ENCODE measurements at regions not wholly inside any gene's neighbourhood (a gene's known extent, or its start where the extent isn't known, plus 50 kb on each side); places are given as distances from the start of the nearest gene placed in this dataset.
"Not testable (repeated sequence)": the region's sequence is repeated elsewhere in the genome, so short reads cannot be mapped to it uniquely, and the experiment has no call there.

DNA sequence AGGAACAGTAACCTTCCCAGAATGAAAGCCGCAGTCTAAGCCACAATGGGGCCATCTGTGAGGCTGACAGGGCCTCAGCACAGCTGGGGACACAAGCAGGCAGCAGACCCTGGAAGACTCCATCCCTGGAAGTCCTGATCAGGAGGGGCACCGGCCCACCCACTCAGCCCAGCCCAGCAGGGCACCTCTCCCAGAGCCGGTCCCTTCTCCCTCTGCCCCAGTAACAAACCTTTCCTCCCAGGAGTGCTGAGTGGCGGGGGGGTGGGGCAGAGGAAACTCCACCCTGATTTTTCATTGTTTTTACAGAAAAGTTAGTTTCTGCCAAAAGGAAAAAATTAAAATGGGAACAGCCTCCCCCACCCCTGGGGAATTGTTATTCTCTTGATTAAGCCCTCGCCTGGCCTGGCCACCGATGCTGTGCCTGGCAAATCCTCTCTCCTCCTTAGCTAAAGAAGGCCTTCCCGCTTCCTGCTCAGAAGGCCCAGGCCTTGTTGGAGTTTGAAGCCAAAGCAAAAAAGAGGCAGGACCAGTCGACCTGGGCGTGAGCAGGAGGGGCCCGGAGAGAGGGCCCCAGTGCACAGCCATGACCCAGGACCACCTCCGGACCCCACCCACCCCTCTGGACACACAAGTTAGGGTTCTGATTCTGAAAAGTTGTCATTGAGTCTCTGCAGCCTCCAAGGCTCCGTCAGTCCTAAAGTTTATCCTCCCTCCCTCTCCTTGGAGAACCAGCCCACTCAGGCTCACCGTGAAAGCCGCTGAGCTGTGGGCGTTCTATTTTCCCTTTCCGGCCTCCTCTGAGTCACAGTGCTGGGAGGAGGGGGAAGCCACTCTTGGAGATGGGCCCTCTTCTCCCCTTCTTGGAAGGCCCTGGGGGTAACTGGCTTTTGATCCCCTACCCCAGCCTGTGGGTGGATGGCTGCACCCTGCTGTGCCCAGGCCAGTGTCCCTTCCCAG lies 128.4 kb upstream of the TNRC6C start:
- H3K27ac Mint-ChIP-seq: no peak overlapping the region
- no peak for DNase-seq (ENCODE audit: low spot score in 2 of 2)
- H3K4me3 Mint-ChIP-seq: no peak overlapping the region
- H3K4me1 Mint-ChIP-seq: peaks cover 18% of the 10 kb centered on the region
- H3K9me3 Mint-ChIP-seq: no peaks in the 10 kb centered on the region
- no peak for ATAC-seq
- no peaks in the 10 kb centered on the region for H3K36me3 Mint-ChIP-seq

DNA sequence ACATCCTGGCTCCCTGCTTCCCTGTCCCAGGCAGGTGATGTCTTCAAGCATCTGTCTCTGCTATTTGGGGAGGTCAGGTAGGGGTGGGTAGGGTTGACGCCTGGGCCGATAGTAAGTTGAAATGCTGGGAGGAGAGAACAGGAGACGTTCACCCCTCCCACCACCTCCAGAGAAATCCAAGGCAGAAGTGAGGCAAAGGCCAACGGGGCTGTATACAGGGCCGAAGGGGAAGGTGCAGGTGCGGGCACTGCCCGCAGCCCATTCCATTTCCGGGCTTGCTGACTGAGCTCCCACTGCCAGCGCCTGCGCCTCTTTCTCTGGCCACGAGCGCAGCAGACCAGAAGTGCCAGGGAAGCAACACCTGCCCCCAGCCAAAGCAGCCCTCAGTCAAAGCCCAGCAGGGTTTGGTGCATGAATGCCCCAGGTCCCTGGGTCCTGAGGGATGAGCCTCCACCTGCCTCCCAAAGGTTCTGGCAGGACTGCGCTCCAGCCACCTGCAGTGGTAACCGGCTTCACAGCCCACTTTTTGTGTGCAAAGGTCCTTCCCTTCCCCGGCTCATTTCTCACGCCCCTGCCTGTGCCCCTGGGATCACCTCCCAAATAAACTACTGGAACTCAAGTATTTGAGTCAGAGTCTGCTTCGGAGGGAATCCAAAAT lies 127.6 kb upstream of the TNRC6C start:
- Mint-ChIP-seq H3K9me3 (no peaks in the 10 kb centered on the region), H3K4me1 (peaks cover 21% of the 10 kb centered on the region), H3K36me3 (no peaks in the 10 kb centered on the region), H3K27ac (no peak overlapping the region), H3K4me3 (no peak overlapping the region)
- ATAC-seq: no peak
- DNase-seq (ENCODE audit: low spot score in 2 of 2): no peak

DNA sequence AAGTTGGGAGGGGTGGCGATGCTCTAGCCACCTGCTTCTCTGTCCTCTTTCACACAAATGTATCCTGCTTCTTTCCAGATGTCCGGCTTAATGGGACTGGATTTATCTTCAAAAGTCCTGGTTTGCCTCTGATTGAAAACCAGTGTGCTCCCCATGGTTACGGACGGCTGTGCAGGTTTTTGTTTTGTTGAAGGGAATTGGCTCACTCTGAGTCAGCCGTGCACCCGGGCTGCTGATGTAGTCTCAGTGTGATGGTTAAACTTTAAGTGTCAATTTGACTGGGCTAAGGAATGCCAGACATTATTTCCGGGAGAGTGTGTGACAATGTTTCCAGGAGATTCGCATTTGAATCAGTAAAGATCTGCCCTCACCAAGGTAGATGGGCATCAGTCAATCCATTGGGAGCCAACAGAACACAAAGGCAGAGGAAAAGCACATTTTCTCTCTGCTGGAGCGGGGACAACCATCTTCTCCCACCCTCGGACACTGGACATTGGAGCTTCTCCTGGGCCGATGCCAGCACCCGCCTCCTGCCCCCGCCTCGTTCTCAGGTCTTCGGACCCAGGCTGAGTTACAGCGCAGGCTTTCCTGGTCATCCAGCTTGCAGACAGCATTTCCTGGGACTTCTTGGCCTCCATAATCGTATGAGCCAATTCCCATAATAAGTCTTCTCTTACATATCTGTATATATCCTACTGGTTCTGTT lies 126.9 kb upstream of the TNRC6C start:
- ATAC-seq (no peak), DNase-seq (ENCODE audit: low spot score in 2 of 2) (no peak)
- Mint-ChIP-seq H3K4me3 (no peak overlapping the region), H3K27ac (peak overlapping the region; percentile 29), H3K4me1 (peaks cover 26% of the 10 kb centered on the region), H3K36me3 (no peaks in the 10 kb centered on the region), H3K9me3 (no peaks in the 10 kb centered on the region)

- DNase-seq (ENCODE audit: low spot score in 2 of 2) (no peak), ATAC-seq (no peak)
- Mint-ChIP-seq H3K9me3 (no peaks in the 10 kb centered on the region), H3K27ac (peak overlapping the region; percentile 29), H3K36me3 (no peaks in the 10 kb centered on the region), H3K4me3 (no peak overlapping the region), H3K4me1 (peaks cover 31% of the 10 kb centered on the region)
Measured at GRCh38 chr17:77832180-77832560, 126.3 kb upstream of the TNRC6C start.

- Mint-ChIP-seq H3K4me1 (peaks cover 42% of the 10 kb centered on the region), H3K36me3 (peaks cover 5% of the 10 kb centered on the region), H3K9me3 (no peaks in the 10 kb centered on the region), H3K27ac (no peak overlapping the region), H3K4me3 (no peak overlapping the region)
- ATAC-seq (no peak), DNase-seq (ENCODE audit: low spot score in 2 of 2) (no peak)
Measured at GRCh38 chr17:77833769-77834168, 124.7 kb upstream of the TNRC6C start.

DNA sequence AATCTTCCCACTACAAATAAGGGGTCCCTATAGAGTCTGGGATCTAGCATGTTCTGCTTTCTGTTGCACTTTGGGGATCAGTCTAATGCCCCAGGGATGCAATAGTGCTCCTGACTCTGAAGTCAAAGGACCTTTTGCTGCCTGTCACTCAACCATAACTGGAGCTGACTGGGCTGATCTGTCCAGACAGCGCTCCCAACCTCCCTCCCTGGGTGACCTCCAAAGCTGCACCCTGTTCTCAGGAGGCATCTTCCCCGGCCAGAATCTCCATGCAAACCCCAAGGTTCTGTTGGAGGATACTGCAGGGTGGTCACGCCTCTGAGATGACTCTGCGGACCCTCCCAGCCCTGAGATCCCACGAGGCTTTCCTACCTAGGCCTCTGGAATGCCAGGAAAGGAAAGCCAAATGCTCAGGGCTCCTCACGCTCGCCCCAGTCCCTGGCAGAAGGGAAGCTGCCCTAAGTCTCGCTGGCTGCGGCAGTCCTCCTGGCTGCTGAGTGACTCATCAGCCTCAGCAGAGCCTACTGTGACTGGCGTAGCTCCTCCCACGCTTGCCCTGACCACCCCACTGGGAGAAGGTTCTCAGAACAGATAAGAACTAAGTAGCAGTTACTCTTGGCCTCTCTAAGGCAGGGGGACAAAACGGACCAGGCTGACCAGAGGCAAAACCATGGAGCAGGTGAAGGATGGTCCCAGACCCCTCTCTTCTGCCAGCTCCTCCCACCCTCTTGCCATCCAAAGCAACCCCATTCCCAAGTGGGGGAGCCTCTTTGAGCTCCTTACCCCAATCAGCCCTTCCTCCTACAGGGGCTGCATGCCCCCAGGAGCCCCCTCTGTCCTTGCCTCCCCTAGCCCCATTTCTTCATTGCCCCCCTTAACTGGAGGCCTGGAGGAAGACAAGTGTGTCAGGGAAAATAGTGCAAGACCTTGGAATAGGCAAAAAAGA lies 124.1 kb upstream of the TNRC6C start:
- peaks cover 48% of the 10 kb centered on the region for H3K4me1 Mint-ChIP-seq
- peak; percentile 48 to 81 for DNase-seq (ENCODE audit: low spot score in 2 of 2)
- H3K36me3 Mint-ChIP-seq: peaks cover 5% of the 10 kb centered on the region
- H3K9me3 Mint-ChIP-seq: no peaks in the 10 kb centered on the region
- peak overlapping the region; percentile 81 for H3K27ac Mint-ChIP-seq
- H3K4me3 Mint-ChIP-seq: peak overlapping the region; percentile 27
- peak; percentile 92 for ATAC-seq

- peak in 1 of 2 donors; percentile 69 for DNase-seq (ENCODE audit: low spot score in 2 of 2)
- Mint-ChIP-seq H3K9me3 (no peaks in the 10 kb centered on the region), H3K36me3 (peaks cover 5% of the 10 kb centered on the region), H3K4me3 (no peak overlapping the region), H3K4me1 (peaks cover 48% of the 10 kb centered on the region), H3K27ac (peak overlapping the region; percentile 60)
- ATAC-seq: peak; percentile 94
Measured at GRCh38 chr17:77836557-77837041, 121.9 kb upstream of the TNRC6C start.

DNA sequence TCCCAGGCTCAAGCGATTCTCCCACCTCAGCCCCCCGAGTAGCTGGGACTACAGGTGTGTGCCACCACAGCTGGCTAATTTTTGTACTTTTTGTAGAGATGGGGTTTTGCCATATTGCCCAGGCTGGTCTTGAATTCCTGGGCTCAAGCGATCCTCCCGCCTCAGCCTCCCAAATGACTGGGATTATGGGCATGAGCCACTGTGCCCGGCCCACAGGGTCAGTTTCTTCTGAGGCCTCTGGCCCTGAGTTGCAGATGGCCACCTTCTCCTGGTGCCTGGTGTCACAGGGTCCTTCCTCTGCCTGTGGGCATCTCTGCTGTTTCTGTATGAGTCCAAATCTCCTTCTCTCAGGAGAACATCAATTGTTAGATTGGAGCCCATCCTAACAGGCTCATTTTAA lies 121.4 kb upstream of the TNRC6C start:
- Mint-ChIP-seq H3K27ac (peak overlapping the region; percentile 60), H3K4me1 (peaks cover 52% of the 10 kb centered on the region)
- ATAC-seq; H3K9me3 Mint-ChIP-seq; H3K4me3 Mint-ChIP-seq; H3K36me3 Mint-ChIP-seq; DNase-seq (ENCODE audit: low spot score in 2 of 2): not testable (repeated sequence)

GRCh38 chr17:77837917-77838316 lies 120.6 kb upstream of the TNRC6C start:
- peaks cover 60% of the 10 kb centered on the region for H3K4me1 Mint-ChIP-seq
- peaks cover 5% of the 10 kb centered on the region for H3K36me3 Mint-ChIP-seq
- no peak overlapping the region for H3K27ac Mint-ChIP-seq
- no peaks in the 10 kb centered on the region for H3K9me3 Mint-ChIP-seq
- H3K4me3 Mint-ChIP-seq: no peak overlapping the region
- DNase-seq (ENCODE audit: low spot score in 2 of 2) (no peak), ATAC-seq (no peak)

DNA sequence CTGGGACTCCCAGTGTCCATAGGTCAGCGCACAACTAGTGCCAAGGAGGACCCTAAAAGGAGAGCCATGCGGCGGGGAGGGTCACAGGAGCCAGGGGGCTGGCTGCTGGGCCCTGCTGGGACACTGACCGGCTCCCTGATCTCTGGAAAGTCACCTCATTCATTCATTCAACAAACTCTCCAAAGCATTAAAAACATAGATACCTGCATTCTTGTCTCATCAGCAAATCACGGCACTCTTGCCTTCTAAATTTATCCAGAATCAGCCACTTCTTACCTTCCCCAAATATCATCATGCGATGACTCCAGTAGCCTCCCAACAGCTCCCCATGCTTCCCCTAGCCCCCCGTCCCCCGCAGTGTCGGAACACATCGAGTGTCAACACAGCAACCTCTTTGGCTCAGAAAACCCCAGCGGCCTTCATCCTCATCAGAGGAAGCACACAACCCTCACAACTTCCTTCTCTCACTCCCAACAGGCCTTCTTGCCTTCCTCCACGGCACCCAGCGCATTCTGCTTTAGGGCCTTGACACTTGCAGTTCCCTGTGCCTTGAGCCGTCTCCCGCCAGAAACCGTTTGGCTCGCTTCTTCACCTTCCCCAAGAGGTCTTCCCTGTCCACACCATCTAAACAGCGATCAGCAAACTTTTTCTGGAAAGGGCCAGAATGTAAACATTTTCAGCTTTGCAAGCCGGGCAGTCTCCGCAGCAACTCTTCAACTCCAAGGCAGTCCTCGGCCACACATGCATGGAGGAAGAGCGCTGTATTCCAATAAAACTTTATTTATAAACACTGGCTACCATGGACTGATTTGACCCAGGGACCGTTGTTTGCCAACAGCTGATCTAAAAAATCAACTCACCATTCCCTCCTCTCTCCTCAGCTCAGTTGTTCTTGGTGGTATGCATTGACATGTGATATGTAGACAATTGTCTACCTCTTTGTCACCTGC lies 119.5 kb upstream of the TNRC6C start:
- peaks cover 64% of the 10 kb centered on the region for H3K4me1 Mint-ChIP-seq
- DNase-seq (ENCODE audit: low spot score in 2 of 2) (no peak), ATAC-seq (no peak)
- H3K36me3 Mint-ChIP-seq: peaks cover 11% of the 10 kb centered on the region
- H3K4me3 Mint-ChIP-seq: no peak overlapping the region
- H3K27ac Mint-ChIP-seq: peak overlapping the region; percentile 37
- H3K9me3 Mint-ChIP-seq: no peaks in the 10 kb centered on the region

- DNase-seq (ENCODE audit: low spot score in 2 of 2): no peak
Measured at GRCh38 chr17:77839698-77840512, 118.6 kb upstream of the TNRC6C start.

DNA sequence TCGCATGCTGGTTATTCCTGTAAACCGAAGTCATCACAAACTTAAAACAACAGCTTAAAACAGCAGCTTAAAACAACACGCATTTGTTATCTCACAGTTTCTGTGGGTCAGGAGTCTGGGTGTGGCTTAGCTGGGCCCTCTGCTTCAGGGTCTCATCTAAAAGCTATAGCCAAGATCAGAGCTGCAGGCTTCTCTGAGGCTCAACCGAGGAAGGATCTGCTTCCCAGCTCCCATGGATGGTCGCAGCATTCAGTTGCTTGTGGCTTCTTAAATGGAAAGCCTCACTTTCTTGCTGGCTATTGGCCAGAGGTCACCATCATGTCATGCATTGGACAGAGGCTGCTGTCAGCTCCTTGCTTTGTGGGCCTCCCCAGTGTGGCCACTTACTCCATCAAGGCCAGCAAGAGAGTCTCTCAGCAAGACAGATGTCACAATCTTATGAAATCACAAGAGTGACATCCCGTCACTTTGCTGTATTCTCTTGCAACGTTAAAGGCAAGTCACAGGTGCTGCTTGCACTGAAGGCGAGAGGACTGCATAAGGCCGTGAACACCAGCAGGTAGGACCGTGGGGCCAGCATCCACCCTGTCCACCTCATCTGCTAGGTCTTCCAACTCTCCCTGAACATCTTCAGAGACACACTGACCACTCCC lies 117.9 kb upstream of the TNRC6C start:
- peaks cover 64% of the 10 kb centered on the region for H3K4me1 Mint-ChIP-seq
- no peaks in the 10 kb centered on the region for H3K9me3 Mint-ChIP-seq
- no peak for ATAC-seq

More at GRCh38 chr17:77839698-77840512, 118.6 kb upstream of the TNRC6C start:
- peaks cover 64% of the 10 kb centered on the region for H3K4me1 Mint-ChIP-seq
- H3K36me3 Mint-ChIP-seq: peaks cover 14% of the 10 kb centered on the region
- H3K9me3 Mint-ChIP-seq: no peaks in the 10 kb centered on the region
- no peak for ATAC-seq
- H3K4me3 Mint-ChIP-seq: no peak overlapping the region
- no peak overlapping the region for H3K27ac Mint-ChIP-seq

More for the DNA sequence above, 117.9 kb upstream of the TNRC6C start:
- Mint-ChIP-seq H3K27ac (no peak overlapping the region), H3K4me3 (no peak overlapping the region), H3K36me3 (peaks cover 16% of the 10 kb centered on the region)
- DNase-seq (ENCODE audit: low spot score in 2 of 2): no peak

All from stimulated activated effector memory CD8-positive, alpha-beta T cell treated with anti-CD3 and anti-CD28 coated beads, Interleukin-12 subunit alpha, Interleukin-12 subunit beta, amount 100 ng/mL, for 72 hours (primary cell).